MM.1S (cell line): ENCODE measurements at regions not wholly inside any gene's neighbourhood (a gene's known extent, or its start where the extent isn't known, plus 50 kb on each side); places are given as distances from the start of the nearest gene placed in this dataset.

ENCODE experiments used
- DNase-seq: peaks from one replicate; pipeline ENCODE4 v3.0.0-alpha.2; 2015
- H2AFZ ChIP-seq: fragments of 300-600 bp; sonication (generic); 2 replicates; pipeline ENCODE4 v1.6.0; 2016; ENCODE audit warnings: antibody characterized with exemption, low read length
- H3F3A ChIP-seq: fragments of 300-600 bp; sonication (generic); 2 replicates; pipeline ENCODE4 v1.6.1; 2016; ENCODE audit warnings: mild to moderate bottlenecking, antibody characterized with exemption, low read length, moderate library complexity, mixed read lengths; ENCODE audit not compliant: insufficient read depth
- H3K27ac ChIP-seq: fragments of 300-600 bp; sonication (generic); 2 replicates; pipeline ENCODE4 v1.5.1; 2016; ENCODE audit warnings: mild to moderate bottlenecking, low read length
- H3K27me3 ChIP-seq: fragments of 300-600 bp; sonication (generic); replicated peaks from 2 replicates; pipeline ENCODE4 v1.6.0; 2016; ENCODE audit warnings: low read length; ENCODE audit not compliant: insufficient read depth
- H3K36me3 ChIP-seq: fragments of 300-600 bp; sonication (generic); replicated peaks from 2 replicates; pipeline ENCODE4 v1.6.1; 2016; ENCODE audit warnings: mild to moderate bottlenecking, low read length, mixed read lengths; ENCODE audit not compliant: insufficient read depth
- H3K4me1 ChIP-seq: fragments of 300-600 bp; sonication (generic); 2 replicates; pipeline ENCODE4 v1.6.1; 2016; ENCODE audit warnings: low read length, mixed read lengths
- H3K4me2 ChIP-seq: fragments of 300-600 bp; sonication (generic); 2 replicates; pipeline ENCODE4 v1.6.0; 2016; ENCODE audit warnings: low read depth, low read length
- H3K4me3 ChIP-seq: fragments of 300-600 bp; sonication (generic); 2 replicates; pipeline ENCODE4 v1.5.1; 2016; ENCODE audit warnings: low read length, mixed read lengths
- H3K79me2 ChIP-seq: fragments of 300-600 bp; sonication (generic); 2 replicates; pipeline ENCODE4 v1.6.1; 2016; ENCODE audit warnings: mixed run types, low read length, mixed read lengths
- H3K9ac ChIP-seq: fragments of 300-600 bp; sonication (generic); 2 replicates; pipeline ENCODE4 v1.6.1; 2016; ENCODE audit warnings: low read length, mixed read lengths
- H3K9me2 ChIP-seq: fragments of 300-600 bp; sonication (generic); replicated peaks from 2 replicates; pipeline ENCODE4 v1.6.1; 2016; ENCODE audit warnings: mild to moderate bottlenecking, low read length, mixed read lengths; ENCODE audit not compliant: insufficient read depth
- H3K9me3 ChIP-seq: fragments of 300-600 bp; sonication (generic); replicated peaks from 2 replicates; pipeline ENCODE4 v1.6.1; 2016; ENCODE audit warnings: mild to moderate bottlenecking, low read length, mixed read lengths; ENCODE audit not compliant: insufficient read depth
- H4K20me1 ChIP-seq: fragments of 300-600 bp; sonication (generic); 2 replicates; pipeline ENCODE4 v1.6.1; 2016; ENCODE audit warnings: mild to moderate bottlenecking, low read length, moderate library complexity, mixed read lengths; ENCODE audit not compliant: insufficient read depth
- EZH2 ChIP-seq: fragments of 300-600 bp; sonication (generic); optimal IDR thresholded peaks from 2 replicates; pipeline ENCODE3; 2017; ENCODE audit warnings: low read depth, mild to moderate bottlenecking, antibody characterized with exemption, low read length, mixed read lengths
- EZH2phosphoT487 ChIP-seq: fragments of 300-600 bp; sonication (generic); IDR thresholded peaks from 2 replicates; pipeline ENCODE4 v1.6.1; 2018; ENCODE audit warnings: antibody characterized with exemption, low read length
- TF ChIP-seq, protein P1 (sequence below): fragments of 300-600 bp; sonication (generic); IDR thresholded peaks from 2 replicates; pipeline ENCODE4 v1.5.1; 2016; ENCODE audit warnings: antibody characterized with exemption, low read length, mixed read lengths

GRCh38 chr4:165726831-165727230, 146.2 kb upstream of the TLL1 start:
- Histone ChIP-seq H3K4me3 (no peak overlapping the region), H2AFZ (no peak overlapping the region), H3K27ac (no peak overlapping the region), H3K4me2 (no peak overlapping the region), H3K36me3 (no peaks in the 10 kb centered on the region), H3K9me2 (no peaks in the 10 kb centered on the region), H3K79me2 (no peaks in the 10 kb centered on the region), H3K27me3 (no peaks in the 10 kb centered on the region), H3K9ac (no peak overlapping the region), H3K4me1 (no peaks in the 10 kb centered on the region), H3F3A (no peaks in the 10 kb centered on the region), H4K20me1 (no peaks in the 10 kb centered on the region), H3K9me3 (no peaks in the 10 kb centered on the region)
- TF ChIP-seq EZH2, result no peak
- TF ChIP-seq, protein P1, sequence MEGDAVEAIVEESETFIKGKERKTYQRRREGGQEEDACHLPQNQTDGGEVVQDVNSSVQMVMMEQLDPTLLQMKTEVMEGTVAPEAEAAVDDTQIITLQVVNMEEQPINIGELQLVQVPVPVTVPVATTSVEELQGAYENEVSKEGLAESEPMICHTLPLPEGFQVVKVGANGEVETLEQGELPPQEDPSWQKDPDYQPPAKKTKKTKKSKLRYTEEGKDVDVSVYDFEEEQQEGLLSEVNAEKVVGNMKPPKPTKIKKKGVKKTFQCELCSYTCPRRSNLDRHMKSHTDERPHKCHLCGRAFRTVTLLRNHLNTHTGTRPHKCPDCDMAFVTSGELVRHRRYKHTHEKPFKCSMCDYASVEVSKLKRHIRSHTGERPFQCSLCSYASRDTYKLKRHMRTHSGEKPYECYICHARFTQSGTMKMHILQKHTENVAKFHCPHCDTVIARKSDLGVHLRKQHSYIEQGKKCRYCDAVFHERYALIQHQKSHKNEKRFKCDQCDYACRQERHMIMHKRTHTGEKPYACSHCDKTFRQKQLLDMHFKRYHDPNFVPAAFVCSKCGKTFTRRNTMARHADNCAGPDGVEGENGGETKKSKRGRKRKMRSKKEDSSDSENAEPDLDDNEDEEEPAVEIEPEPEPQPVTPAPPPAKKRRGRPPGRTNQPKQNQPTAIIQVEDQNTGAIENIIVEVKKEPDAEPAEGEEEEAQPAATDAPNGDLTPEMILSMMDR, result no peak
- no peak for TF ChIP-seq EZH2phosphoT487
- DNase-seq, result no peak

DNA sequence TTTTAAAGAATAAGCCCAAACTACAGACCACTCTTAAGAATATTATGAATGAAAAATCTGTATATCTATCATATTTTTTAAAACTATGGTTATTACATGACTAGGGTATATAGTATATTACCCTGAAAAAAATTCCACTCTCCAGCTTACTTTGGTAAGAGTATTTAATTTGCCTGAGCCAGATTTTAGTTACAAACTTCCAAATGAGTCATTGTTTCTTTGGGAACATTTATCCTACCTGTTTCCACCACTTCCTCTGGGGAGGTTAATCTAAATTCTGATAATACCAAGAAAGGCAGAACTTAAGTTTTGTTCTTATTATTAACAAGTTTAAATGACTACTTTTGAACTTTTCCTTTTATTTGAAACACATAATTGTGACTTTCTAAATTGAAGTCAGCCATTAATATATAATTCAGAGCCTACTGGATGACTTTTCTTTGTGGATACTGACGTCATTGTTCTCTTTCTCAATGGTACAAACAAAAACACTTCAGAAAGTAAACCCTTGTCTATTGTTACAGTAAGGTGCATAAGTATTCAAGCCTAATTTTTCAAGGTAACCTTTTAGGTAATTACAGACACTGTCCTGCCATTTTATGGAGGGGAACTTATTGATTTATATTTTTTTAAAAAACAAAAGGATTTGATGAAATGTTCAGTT, 135.6 kb upstream of the TLL1 start:
- H3K27ac ChIP-seq, result no peak overlapping the region
- no peaks in the 10 kb centered on the region for H3K36me3 ChIP-seq
- H2AFZ ChIP-seq, result no peak overlapping the region
- H3K9ac ChIP-seq, result no peak overlapping the region
- no peaks in the 10 kb centered on the region for H3K79me2 ChIP-seq
- no peaks in the 10 kb centered on the region for H3K4me1 ChIP-seq
- H3K9me3 ChIP-seq, result no peaks in the 10 kb centered on the region
- H3F3A ChIP-seq, result no peaks in the 10 kb centered on the region
- no peaks in the 10 kb centered on the region for H3K9me2 ChIP-seq
- H3K27me3 ChIP-seq, result no peaks in the 10 kb centered on the region
- no peaks in the 10 kb centered on the region for H4K20me1 ChIP-seq
- H3K4me2 ChIP-seq, result no peak overlapping the region
- TF ChIP-seq, protein P1, result no peak
- no peak for TF ChIP-seq EZH2phosphoT487
- no peak for TF ChIP-seq EZH2
- no peak overlapping the region for H3K4me3 ChIP-seq
- DNase-seq, result no peak

DNA sequence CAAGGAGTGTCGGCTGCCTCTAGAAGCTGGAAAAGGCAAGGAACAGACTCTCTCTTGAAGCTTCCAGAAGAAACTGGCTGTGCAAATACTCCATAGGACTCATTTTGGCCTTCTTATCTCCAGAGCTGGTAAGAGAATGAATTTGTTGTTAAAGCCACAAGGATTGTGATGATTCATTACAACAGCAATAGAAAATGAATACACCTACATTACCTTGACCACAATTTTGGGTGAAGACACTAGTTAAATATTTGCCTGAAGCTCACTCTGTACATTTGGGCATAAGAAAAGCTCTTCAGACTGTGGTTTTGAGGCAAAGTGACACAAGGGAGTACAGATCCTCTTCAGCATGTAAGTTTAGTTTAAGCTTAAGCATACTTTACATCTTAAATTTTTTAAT, 134.5 kb upstream of the TLL1 start:
- Histone ChIP-seq H3K4me3 (no peak overlapping the region), H3F3A (no peaks in the 10 kb centered on the region), H3K36me3 (no peaks in the 10 kb centered on the region), H3K9me2 (no peaks in the 10 kb centered on the region), H3K27ac (no peak overlapping the region), H3K4me2 (no peak overlapping the region), H3K9ac (no peak overlapping the region), H3K27me3 (no peaks in the 10 kb centered on the region), H3K9me3 (no peaks in the 10 kb centered on the region), H3K4me1 (no peaks in the 10 kb centered on the region), H2AFZ (no peak overlapping the region), H4K20me1 (no peaks in the 10 kb centered on the region), H3K79me2 (no peaks in the 10 kb centered on the region)
- TF ChIP-seq, protein P1, result no peak
- TF ChIP-seq EZH2phosphoT487 (no peak), EZH2 (no peak)
- no peak for DNase-seq
